ENCODE measurements at regions not wholly inside any gene's neighbourhood (a gene's known extent, or its start where the extent isn't known, plus 50 kb on each side); places are given as distances from the start of the nearest gene placed in this dataset.

GRCh38 chr22:25364736-25365241 lies 145.3 kb downstream of the CRYBB2 start:
- Histone ChIP-seq H3K9me3 (ENCODE audit: control insufficient read depth, insufficient read depth, low read length) (no peaks in the 10 kb centered on the region), H3K27me3 (ENCODE audit: control insufficient read depth, insufficient read depth, low read length) (no peaks in the 10 kb centered on the region), H3K27ac (ENCODE audit: low read depth, low read length) (no peak overlapping the region), H3K36me3 (ENCODE audit: control insufficient read depth, insufficient read depth, low read length) (peaks cover 37% of the 10 kb centered on the region), H3K4me3 (ENCODE audit: low read depth, low read length) (no peak overlapping the region), H3K4me1 (ENCODE audit: control insufficient read depth, insufficient read depth, low read length) (peaks cover 35% of the 10 kb centered on the region)
- 90% methylated on average over 13 of the region's 13 CpGs for WGBS (ENCODE audit: insufficient coverage)
- no peak for DNase-seq (ENCODE audit: low read depth in 4 of 6, low spot score in 6 of 6)

- WGBS (ENCODE audit: insufficient coverage), result 75% methylated on average over 34 of the region's 34 CpGs
Measured at GRCh38 chr22:25365491-25366261, 146.2 kb downstream of the CRYBB2 start.

GRCh38 chr22:25366408-25366807 lies 147.0 kb downstream of the CRYBB2 start:
- no peak for DNase-seq (ENCODE audit: low read depth in 4 of 6, low spot score in 6 of 6)
- Histone ChIP-seq H3K4me1 (ENCODE audit: control insufficient read depth, insufficient read depth, low read length) (peaks cover 35% of the 10 kb centered on the region), H3K36me3 (ENCODE audit: control insufficient read depth, insufficient read depth, low read length) (peaks cover 21% of the 10 kb centered on the region), H3K27ac (ENCODE audit: low read depth, low read length) (no peak overlapping the region), H3K27me3 (ENCODE audit: control insufficient read depth, insufficient read depth, low read length) (no peaks in the 10 kb centered on the region), H3K9me3 (ENCODE audit: control insufficient read depth, insufficient read depth, low read length) (no peaks in the 10 kb centered on the region), H3K4me3 (ENCODE audit: low read depth, low read length) (no peak overlapping the region)
- 94% methylated on average over 10 of the region's 10 CpGs for WGBS (ENCODE audit: insufficient coverage)

More at GRCh38 chr22:25365491-25366261, 146.2 kb downstream of the CRYBB2 start:
- Histone ChIP-seq H3K36me3 (ENCODE audit: control insufficient read depth, insufficient read depth, low read length) (peaks cover 29% of the 10 kb centered on the region), H3K27ac (ENCODE audit: low read depth, low read length) (no peak overlapping the region), H3K4me1 (ENCODE audit: control insufficient read depth, insufficient read depth, low read length) (peaks cover 35% of the 10 kb centered on the region), H3K4me3 (ENCODE audit: low read depth, low read length) (no peak overlapping the region), H3K9me3 (ENCODE audit: control insufficient read depth, insufficient read depth, low read length) (no peaks in the 10 kb centered on the region), H3K27me3 (ENCODE audit: control insufficient read depth, insufficient read depth, low read length) (no peaks in the 10 kb centered on the region)
- DNase-seq (ENCODE audit: low read depth in 4 of 6, low spot score in 6 of 6), result peak in 1 of 6 donors; percentile 10

- WGBS (ENCODE audit: insufficient coverage), result 90% methylated on average over 11 of the region's 20 CpGs
- Histone ChIP-seq H3K27ac (ENCODE audit: low read depth, low read length) (no peak overlapping the region), H3K4me1 (ENCODE audit: control insufficient read depth, insufficient read depth, low read length) (peaks cover 33% of the 10 kb centered on the region), H3K4me3 (ENCODE audit: low read depth, low read length) (no peak overlapping the region), H3K27me3 (ENCODE audit: control insufficient read depth, insufficient read depth, low read length) (no peaks in the 10 kb centered on the region), H3K9me3 (ENCODE audit: control insufficient read depth, insufficient read depth, low read length) (no peaks in the 10 kb centered on the region), H3K36me3 (ENCODE audit: control insufficient read depth, insufficient read depth, low read length) (peaks cover 23% of the 10 kb centered on the region)
- no peak for DNase-seq (ENCODE audit: low read depth in 4 of 6, low spot score in 6 of 6)
Measured at GRCh38 chr22:25366876-25367466, 147.5 kb downstream of the CRYBB2 start.

GRCh38 chr22:25367756-25368155 lies 148.3 kb downstream of the CRYBB2 start:
- no peak for DNase-seq (ENCODE audit: low read depth in 4 of 6, low spot score in 6 of 6)
- Histone ChIP-seq H3K36me3 (ENCODE audit: control insufficient read depth, insufficient read depth, low read length) (peaks cover 26% of the 10 kb centered on the region), H3K9me3 (ENCODE audit: control insufficient read depth, insufficient read depth, low read length) (no peaks in the 10 kb centered on the region), H3K4me3 (ENCODE audit: low read depth, low read length) (no peak overlapping the region), H3K27me3 (ENCODE audit: control insufficient read depth, insufficient read depth, low read length) (no peaks in the 10 kb centered on the region), H3K4me1 (ENCODE audit: control insufficient read depth, insufficient read depth, low read length) (peaks cover 25% of the 10 kb centered on the region), H3K27ac (ENCODE audit: low read depth, low read length) (no peak overlapping the region)
- WGBS (ENCODE audit: insufficient coverage), result 94% methylated on average over 18 of the region's 18 CpGs

GRCh38 chr22:25368271-25368670 lies 148.8 kb downstream of the CRYBB2 start:
- Histone ChIP-seq H3K9me3 (ENCODE audit: control insufficient read depth, insufficient read depth, low read length) (no peaks in the 10 kb centered on the region), H3K27ac (ENCODE audit: low read depth, low read length) (no peak overlapping the region), H3K36me3 (ENCODE audit: control insufficient read depth, insufficient read depth, low read length) (peaks cover 28% of the 10 kb centered on the region), H3K27me3 (ENCODE audit: control insufficient read depth, insufficient read depth, low read length) (no peaks in the 10 kb centered on the region), H3K4me3 (ENCODE audit: low read depth, low read length) (no peak overlapping the region), H3K4me1 (ENCODE audit: control insufficient read depth, insufficient read depth, low read length) (peaks cover 24% of the 10 kb centered on the region)
- no peak for DNase-seq (ENCODE audit: low read depth in 4 of 6, low spot score in 6 of 6)
- WGBS (ENCODE audit: insufficient coverage), result 57% methylated on average over 3 of the region's 5 CpGs

GRCh38 chr22:25369041-25369440 lies 149.6 kb downstream of the CRYBB2 start:
- WGBS (ENCODE audit: insufficient coverage), result 74% methylated on average over 5 of the region's 5 CpGs
- Histone ChIP-seq H3K27ac (ENCODE audit: low read depth, low read length) (no peak overlapping the region), H3K36me3 (ENCODE audit: control insufficient read depth, insufficient read depth, low read length) (peaks cover 35% of the 10 kb centered on the region), H3K9me3 (ENCODE audit: control insufficient read depth, insufficient read depth, low read length) (no peaks in the 10 kb centered on the region), H3K4me1 (ENCODE audit: control insufficient read depth, insufficient read depth, low read length) (peaks cover 24% of the 10 kb centered on the region), H3K27me3 (ENCODE audit: control insufficient read depth, insufficient read depth, low read length) (no peaks in the 10 kb centered on the region), H3K4me3 (ENCODE audit: low read depth, low read length) (no peak overlapping the region)
- DNase-seq (ENCODE audit: low read depth in 4 of 6, low spot score in 6 of 6), result no peak

GRCh38 chr22:25370322-25370721 lies 150.9 kb downstream of the CRYBB2 start:
- WGBS (ENCODE audit: insufficient coverage), result 95% methylated on average over 7 of the region's 11 CpGs
- Histone ChIP-seq H3K27ac (ENCODE audit: low read depth, low read length) (no peak overlapping the region), H3K4me1 (ENCODE audit: control insufficient read depth, insufficient read depth, low read length) (peaks cover 16% of the 10 kb centered on the region), H3K36me3 (ENCODE audit: control insufficient read depth, insufficient read depth, low read length) (peaks cover 41% of the 10 kb centered on the region), H3K9me3 (ENCODE audit: control insufficient read depth, insufficient read depth, low read length) (no peaks in the 10 kb centered on the region), H3K4me3 (ENCODE audit: low read depth, low read length) (no peak overlapping the region), H3K27me3 (ENCODE audit: control insufficient read depth, insufficient read depth, low read length) (no peaks in the 10 kb centered on the region)
- DNase-seq (ENCODE audit: low read depth in 4 of 6, low spot score in 6 of 6), result no peak

- WGBS (ENCODE audit: insufficient coverage), result 98% methylated on average over 16 of the region's 16 CpGs
- H3K9me3 ChIP-seq (ENCODE audit: control insufficient read depth, insufficient read depth, low read length), result no peaks in the 10 kb centered on the region
- peaks cover 29% of the 10 kb centered on the region for H3K36me3 ChIP-seq (ENCODE audit: control insufficient read depth, insufficient read depth, low read length)
- no peak overlapping the region for H3K4me3 ChIP-seq (ENCODE audit: low read depth, low read length)
- H3K27ac ChIP-seq (ENCODE audit: low read depth, low read length), result no peak overlapping the region
- H3K4me1 ChIP-seq (ENCODE audit: control insufficient read depth, insufficient read depth, low read length), result peaks cover 8% of the 10 kb centered on the region
- no peaks in the 10 kb centered on the region for H3K27me3 ChIP-seq (ENCODE audit: control insufficient read depth, insufficient read depth, low read length)
- no peak for DNase-seq (ENCODE audit: low read depth in 4 of 6, low spot score in 6 of 6)
Measured at GRCh38 chr22:25372000-25372595, 152.7 kb downstream of the CRYBB2 start.
